ENCODE measurements at regions not wholly inside any gene's neighbourhood (a gene's known extent, or its start where the extent isn't known, plus 50 kb on each side); places are given as distances from the start of the nearest gene placed in this dataset.

GRCh38 chr6:160882791-160883279 lies 108.7 kb upstream of the MAP3K4 start:
- no peak for TF ChIP-seq MYC (IDR thresholded peaks at IDR 0.05; ENCODE audit: low read depth, low read length)
- TF ChIP-seq FOS (IDR thresholded peaks at IDR 0.05; ENCODE audit: borderline replicate concordance, insufficient read depth, low read length): no peak
- no peak for TF ChIP-seq POLR2A (IDR thresholded peaks at IDR 0.05; ENCODE audit: low read depth, low read length)
- no peak for TF ChIP-seq EZH2 (IDR thresholded peaks at IDR 0.05; ENCODE audit: borderline replicate concordance, low read depth, low read length, severe bottlenecking)
- no peak for TF ChIP-seq MAX (IDR thresholded peaks at IDR 0.05; ENCODE audit: insufficient read depth, insufficient read length)
- TF ChIP-seq POLR2AphosphoS5 (IDR thresholded peaks at IDR 0.05; ENCODE audit: insufficient read depth, low read depth, low read length): no peak
- TF ChIP-seq JUN (IDR thresholded peaks at IDR 0.05; ENCODE audit: borderline replicate concordance, insufficient read depth, insufficient read length, low read depth): no peak
- TF ChIP-seq GATA2 (IDR thresholded peaks at IDR 0.05; ENCODE audit: insufficient read depth, insufficient read length, low read depth, low read length): no peak
- no peak for TF ChIP-seq CTCF (IDR thresholded peaks at IDR 0.05; ENCODE audit: extremely low read depth in 1 of 2, insufficient read depth in 1 of 2, low read depth in 1 of 2, low read length in 2 of 2)
- Histone ChIP-seq H4K20me1 (replicated peaks; ENCODE audit: control insufficient read depth, extremely low read depth, insufficient read depth, low read length) (no peaks in the 10 kb centered on the region), H3K27ac (ENCODE audit: insufficient read depth, low read depth, low read length) (no peak overlapping the region), H3K27me3 (ENCODE audit: control insufficient read depth in 2 of 2, insufficient read depth in 2 of 2, low read length in 2 of 2) (no peaks in the 10 kb centered on the region), H3K9me1 (replicated peaks; ENCODE audit: control insufficient read depth, extremely low read depth, insufficient read depth, low read length) (no peaks in the 10 kb centered on the region), H3K36me3 (ENCODE audit: control insufficient read depth in 2 of 2, extremely low read depth in 1 of 2, insufficient read depth in 2 of 2, low read length in 2 of 2) (no peaks in the 10 kb centered on the region), H3K79me2 (ENCODE audit: control insufficient read depth, insufficient read depth, low read length) (no peaks in the 10 kb centered on the region), H3K4me2 (ENCODE audit: insufficient read depth, low read length) (no peak overlapping the region), H2AFZ (ENCODE audit: low read depth, low read length) (no peak overlapping the region), H3K4me3 (replicated peaks in 1 of 3; ENCODE audit: insufficient read depth in 1 of 3, low read depth in 1 of 3, low read length in 3 of 3) (no peak overlapping the region), H3K9ac (replicated peaks; ENCODE audit: extremely low read depth, insufficient read depth, low read length) (no peak overlapping the region), H3K9me3 (replicated peaks; ENCODE audit: control insufficient read depth, insufficient read depth, low read length) (no peaks in the 10 kb centered on the region), H3K4me1 (ENCODE audit: control insufficient read depth, extremely low read depth, insufficient read depth, low read length) (no peaks in the 10 kb centered on the region)
- dilution Hi-C loops (cut with MboI; ENCODE audit: extremely low pct_ligation_motif_present, low sequenced_read_pairs) (no loop called here), intact Hi-C loops (cut with micrococcal nuclease) (no loop called here)
- no peak for FAIRE-seq
- ChIA-PET CTCF (no interaction called here), POLR2A (no interaction called here)
- DNase-seq (ENCODE audit: low read depth, low spot score): no peak
- no TSS peak for BruUV-seq (replicated peaks)

All from endothelial cell of umbilical vein (primary cell).